GM21390 (cell line): ENCODE measurements at regions not wholly inside any gene's neighbourhood (a gene's known extent, or its start where the extent isn't known, plus 50 kb on each side); places are given as distances from the start of the nearest gene placed in this dataset.
"Not testable (repeated sequence)": the region's sequence is repeated elsewhere in the genome, so short reads cannot be mapped to it uniquely, and the experiment has no call there.

ENCODE experiments used
- ATAC-seq: cut with Tn5 transposase; IDR thresholded peaks from one replicate; pipeline ENCODE4 v1.9.1; 2021; ENCODE audit not compliant: unreplicated experiment

DNA sequence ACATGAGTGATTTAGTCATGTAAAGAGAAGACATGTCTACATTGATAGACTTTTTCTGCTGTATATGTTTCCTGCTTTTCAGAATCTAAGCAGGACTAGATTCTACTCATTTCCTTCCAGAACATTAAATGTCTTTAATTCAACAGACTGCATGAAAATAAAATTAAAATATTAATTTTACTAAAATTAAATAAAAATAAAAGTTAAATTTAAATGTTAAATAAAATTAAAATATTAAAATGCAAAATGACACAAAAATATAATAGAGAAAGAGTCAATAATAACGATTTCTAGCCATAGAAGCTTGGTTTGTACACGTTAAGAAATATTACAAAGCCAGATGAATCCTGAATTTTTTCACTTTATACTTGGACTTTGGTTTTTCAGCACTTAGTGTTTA is 552.8 kb upstream of the NR5A2 start:
- ATAC-seq = no peak

DNA sequence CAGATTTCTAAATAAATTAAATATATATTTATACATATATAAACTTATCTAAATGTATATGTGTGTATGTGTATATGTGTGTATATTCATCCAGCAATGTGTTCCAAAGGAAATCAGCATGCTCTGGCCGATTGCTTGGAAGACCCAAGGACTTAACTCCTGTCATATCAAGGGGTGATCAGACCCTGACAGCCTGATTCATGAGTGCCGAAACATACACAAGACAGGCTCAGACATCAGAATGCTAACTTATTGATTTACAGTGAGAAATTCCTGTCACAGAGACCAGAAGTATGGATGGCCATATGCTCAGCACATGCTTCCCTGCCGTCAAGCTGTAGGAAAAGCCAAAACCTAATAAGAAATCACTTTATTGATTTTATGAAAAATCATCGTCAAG is 545.1 kb upstream of the NR5A2 start:
- ATAC-seq = no peak

DNA sequence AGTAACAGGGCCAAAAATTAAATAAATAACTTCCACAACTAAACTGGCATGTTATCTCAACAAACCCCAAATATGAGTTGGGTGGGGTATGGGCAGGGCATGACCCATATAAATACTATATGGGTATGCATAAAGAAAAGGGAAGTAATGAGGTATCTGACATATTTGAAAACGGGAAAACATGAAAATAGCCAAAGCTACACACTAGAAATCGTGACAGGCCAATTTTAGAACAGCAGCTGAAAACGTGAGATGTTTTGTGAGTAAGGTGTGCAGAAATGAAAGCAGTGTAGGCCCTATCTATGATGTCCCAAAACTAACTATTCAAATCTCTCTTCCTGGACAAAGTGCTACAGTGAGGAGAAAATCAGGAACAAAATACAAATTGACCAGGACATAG is 537.9 kb upstream of the NR5A2 start:
- peak; percentile 60 for ATAC-seq

DNA sequence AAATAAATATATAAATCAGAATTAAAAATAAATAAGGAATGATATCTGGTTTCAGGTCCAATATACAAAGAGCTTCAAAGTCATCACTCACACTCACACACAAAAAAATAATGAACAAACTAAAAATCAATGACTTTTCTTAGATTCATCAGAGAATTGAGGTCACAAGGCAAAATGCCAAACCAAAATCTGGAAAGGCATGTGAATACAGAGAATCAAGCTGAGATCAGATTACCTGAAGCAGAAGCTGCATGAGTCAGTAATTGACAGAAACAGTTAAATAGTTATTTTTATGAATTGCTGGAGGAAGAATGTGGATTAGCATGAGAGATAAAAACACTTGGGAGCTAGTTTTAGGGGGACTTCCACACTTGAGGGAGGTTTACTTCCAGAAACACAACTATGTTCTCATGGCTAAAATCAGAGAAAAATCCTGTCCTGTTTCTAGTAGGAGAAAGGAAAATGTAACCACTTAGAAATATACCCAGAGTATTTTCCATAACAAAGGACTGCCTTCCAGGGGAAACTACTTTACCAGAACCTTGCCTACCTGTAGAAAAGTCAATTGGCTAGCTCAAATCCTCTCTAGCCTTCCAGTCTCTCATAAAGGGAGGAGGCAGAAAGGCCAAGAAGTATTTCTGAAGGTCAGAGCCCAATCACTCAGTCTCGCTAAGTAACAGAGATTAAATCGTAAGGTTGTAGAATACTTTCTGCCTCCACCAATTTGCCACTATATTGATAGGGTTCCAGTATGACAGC is 536.6 kb upstream of the NR5A2 start:
- ATAC-seq = no peak

DNA sequence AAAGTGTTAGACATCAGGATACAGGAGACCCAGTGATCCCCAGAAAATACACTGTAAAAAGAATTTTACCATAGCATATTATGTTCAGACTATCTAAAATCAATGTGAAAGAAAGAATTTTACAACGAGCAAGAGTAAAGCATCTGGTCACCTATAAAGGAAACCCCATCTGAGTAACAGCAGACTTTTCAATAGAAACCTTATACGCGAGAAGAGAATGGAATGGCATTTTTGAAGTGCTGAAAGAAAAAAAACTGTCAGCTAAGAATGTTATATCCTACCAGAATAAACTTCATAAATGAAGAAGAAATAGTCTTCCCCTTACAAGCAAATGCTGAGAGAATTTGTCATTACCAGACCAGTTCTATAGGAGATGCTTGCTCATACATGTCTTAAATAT is 532.1 kb upstream of the NR5A2 start:
- ATAC-seq = no peak

DNA sequence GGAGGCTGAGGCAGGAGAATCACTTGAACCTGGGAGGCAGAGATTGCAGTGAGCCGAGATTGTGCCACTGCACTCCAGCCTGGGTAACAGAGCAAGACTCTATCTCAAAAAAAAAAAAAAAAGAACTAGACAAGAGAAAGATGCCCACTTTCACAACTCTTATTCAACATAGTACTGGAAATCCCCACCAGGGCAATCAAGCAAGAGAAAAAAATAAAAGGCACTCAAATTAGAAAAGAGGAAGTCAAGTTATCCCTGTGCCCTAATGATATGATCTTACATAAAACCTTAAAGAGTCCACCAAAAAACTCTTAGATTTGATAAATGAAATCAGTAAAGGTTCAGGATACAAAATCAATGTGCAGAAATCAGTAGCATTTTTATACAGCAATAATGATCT is 528.7 kb upstream of the NR5A2 start:
- ATAC-seq = not testable (repeated sequence)

DNA sequence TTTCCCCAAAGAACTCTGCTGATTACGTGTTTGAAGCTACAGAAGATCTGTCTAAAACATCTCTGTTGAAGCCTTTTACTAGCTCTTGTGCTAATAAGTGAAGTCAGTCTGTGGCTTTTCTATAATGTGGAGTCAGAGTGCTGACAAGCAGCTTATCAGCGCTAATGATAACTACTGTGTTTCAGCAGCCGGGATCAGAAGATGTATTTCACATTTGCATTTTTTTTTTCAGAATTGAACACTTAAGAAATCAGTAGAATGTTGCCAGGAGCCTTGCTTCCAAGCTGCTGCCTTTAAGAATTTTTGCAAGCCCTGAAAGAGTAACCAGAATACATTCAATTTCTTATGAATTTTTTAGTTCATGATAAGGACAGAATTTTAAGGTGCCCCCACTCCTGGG is 519.4 kb upstream of the NR5A2 start:
- ATAC-seq = no peak

DNA sequence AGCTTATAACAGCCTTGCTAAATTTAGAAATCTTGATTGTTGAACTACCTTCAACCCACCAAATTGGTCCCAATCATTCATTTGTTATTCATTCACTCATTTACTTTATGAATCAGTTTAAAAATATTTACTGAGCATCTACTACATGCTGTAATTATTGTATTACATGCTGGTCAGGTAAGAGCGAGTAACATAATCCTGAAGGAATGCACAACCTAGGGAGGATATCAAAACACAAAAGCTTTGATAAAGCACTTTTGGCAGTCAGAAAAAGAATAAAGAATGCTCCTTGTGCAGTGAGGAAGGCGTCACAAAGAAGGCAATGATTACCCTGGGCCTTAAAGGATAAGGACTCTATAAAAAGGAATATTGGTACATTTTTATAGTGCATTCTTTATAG is 518.9 kb upstream of the NR5A2 start:
- no peak for ATAC-seq

DNA sequence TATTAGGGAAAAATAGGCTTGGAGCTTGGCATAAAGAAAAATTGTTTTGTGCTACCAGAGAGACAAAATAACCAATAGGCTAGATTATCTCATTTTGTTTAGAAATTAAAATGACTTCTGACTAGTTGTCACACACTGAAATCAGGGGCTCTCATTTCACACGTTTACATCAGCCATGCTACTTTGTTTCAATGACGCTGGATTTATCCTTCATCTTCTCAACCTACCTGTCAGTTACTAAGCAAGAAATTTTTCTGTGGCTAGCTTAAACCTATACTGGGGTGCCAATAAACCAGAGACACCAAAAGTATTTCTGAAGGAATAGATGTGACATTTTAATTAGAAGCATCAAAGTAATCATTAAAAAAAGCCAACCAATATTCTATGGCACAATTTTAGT is 518.1 kb upstream of the NR5A2 start:
- no peak for ATAC-seq

DNA sequence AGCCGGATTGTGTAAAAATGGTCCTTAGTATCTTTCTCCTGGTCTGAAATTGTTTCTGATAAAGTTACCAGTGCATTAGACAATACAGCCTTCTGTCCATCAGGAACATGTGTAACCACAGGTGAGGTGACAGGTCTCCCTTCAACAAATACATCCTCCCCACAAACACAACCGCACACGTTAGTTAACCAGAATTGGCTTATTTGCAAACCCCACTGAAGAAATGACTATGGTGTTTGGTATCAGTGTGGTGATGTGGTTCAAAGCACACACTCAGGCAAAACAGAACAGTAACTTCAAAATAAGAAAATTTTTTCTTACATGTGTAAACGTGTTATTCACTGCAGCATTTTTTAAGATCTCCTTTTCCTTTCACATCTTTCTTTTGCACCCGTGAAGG is 517.2 kb upstream of the NR5A2 start:
- ATAC-seq = peak; percentile 80

DNA sequence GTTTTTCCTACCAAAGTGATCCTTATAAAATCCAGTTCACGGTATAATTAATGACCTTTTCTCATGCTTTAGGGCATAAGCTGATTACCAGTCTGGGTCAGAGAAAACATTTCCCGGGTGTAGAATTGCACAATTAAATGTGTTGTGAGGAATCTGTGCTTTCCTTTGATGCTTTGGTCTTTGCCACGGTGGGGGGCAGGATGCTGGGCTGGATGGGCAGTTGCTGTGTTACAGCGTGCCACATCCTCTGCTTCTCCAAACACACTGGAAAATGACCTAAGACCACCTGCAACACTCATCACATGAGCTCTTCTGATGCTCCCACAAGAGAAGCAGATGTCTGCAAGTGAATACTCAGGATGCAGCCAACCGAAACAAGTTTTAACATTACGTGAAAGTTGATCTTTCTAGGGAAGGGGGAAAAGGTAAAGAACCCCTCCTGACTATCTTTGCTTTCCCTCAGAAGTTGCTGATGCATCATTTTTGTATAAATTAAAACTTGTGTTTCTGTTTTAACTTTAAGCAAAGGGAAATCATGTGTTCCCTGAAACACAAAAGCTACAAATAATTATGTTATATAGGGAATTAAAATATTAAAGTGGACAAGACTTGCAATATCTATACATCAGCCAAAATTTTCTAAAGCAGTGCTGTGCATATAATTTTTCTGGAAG is 515.3 kb upstream of the NR5A2 start:
- no peak for ATAC-seq

DNA sequence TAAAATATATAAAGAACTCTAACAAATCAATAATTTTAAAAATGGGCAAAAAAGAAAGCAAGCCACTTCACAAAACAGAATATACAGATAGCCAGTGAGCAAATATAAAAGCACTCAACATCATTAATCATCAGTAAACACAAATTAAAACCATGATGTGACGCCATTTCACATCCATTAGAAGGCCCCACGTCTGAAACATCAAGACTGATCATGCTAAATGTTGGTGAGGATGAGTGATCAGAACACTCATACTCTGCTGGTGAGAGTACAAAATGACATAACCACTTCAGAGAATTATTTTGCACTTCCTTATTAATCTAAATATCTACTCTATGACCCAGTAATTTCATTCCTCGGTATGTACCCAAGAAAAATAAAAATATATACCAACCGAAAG is 512.2 kb upstream of the NR5A2 start:
- ATAC-seq = no peak

DNA sequence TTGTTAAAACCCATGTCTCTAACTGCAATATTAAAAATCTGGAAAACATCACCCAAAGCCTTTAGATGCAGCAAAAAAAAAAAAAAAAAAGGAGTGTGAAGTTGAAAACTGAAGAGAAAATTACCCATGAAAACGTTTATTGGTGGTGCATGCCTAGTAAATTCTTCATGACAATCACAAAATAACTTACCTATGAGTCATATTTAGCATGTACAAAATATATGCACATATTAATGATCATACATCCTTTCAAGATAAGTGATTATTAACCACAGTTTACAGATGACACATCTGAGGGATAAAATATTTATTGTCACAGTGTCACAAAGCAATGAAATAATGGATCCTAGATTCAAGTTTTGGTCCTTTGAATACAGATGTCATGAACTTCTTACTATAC is 505.2 kb upstream of the NR5A2 start:
- no peak for ATAC-seq

DNA sequence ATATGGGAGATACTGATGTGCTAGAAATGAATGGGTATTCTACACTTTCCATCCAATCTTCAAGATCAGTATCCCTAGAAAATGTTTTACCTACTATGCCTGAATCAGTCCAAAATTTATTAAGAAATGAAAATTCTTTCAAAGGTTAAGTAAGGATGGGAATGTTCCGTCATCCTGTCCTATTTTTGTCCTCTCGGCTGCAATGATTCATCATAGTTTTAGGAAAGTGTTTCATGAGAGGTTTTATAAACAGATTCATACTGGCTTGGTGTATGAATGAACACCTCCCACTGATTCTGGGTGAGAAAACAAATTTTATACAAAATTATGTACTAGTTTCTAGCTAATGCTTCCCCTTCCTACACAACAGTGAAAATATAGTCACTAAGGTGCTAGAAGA is 504.6 kb upstream of the NR5A2 start:
- ATAC-seq = no peak

DNA sequence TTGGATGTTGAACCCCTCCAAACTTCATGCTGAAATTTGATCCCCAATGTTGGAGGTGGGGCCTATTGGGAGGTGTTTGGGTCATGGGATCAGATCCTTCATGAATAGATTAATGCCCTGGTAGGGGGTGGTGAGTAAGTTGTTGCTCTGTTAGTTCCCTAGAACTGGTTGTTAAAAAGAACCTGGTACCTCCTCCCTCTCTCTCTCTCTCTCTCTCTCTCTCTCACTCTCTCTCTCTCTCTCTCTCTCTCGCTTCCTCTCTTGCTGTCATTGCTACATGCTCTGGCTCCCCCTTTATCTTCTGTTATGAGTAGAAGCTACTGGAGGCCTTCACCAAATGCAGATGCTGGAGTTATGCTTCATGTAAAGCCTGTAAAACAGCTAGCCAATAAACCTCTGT is 498.2 kb upstream of the NR5A2 start:
- ATAC-seq = no peak

DNA sequence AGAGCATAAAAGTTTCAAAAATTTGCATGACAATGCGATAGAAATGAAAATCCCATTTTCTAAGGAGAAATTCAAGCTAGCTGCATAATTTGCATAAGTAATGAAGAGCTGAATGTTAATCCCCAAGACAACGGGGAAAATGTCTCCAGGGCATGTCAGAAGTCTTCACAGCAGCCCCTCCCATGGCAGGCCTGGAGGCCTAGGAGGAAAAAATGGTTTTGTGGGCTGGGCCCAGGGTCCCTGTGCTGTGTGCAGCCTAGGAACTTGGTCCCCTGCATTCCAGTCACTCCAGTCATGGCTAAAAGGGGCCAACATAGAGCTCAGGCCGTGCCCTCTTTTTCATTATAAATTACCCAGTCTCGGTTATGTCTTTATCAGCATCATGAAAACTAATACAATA is 494.1 kb upstream of the NR5A2 start:
- not testable (repeated sequence) for ATAC-seq

DNA sequence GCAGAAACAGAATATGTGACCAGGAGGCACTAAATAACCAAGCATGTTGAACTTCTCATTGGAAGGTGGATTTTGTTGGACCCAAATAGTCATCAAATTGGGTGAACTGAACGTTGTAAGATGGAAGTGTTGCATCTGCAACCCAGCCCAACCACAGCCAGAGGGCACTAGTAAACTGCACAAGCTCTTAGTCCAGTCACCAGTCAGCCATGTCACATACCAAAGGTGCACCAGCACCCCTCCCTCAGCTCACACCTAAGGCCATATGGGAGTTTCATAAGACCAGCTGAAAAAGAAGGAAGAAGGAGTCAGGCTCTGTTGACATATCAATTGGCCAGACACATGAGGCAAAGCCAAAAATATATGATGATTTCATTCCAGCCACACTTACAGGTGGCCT is 481.7 kb upstream of the NR5A2 start:
- ATAC-seq = peak; percentile 33

DNA sequence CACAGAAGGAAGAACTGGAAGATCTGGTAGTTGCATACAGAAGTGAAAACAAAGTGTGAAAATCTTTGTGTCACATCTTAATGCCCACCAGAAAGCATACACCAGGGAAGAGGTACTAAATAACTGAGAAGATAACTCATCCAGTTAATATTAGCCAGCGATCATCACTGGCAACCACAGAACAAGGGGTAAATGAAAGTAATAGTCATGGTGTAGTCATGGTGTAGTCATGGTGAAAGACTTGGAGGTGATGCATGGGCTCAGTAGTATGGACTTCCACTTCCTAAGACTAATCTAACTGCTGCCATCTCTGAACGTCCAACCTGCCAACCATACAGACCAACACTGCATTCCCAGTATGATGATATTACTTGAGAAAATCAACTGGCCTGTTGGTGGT is 481.2 kb upstream of the NR5A2 start:
- peak; percentile 45 for ATAC-seq

DNA sequence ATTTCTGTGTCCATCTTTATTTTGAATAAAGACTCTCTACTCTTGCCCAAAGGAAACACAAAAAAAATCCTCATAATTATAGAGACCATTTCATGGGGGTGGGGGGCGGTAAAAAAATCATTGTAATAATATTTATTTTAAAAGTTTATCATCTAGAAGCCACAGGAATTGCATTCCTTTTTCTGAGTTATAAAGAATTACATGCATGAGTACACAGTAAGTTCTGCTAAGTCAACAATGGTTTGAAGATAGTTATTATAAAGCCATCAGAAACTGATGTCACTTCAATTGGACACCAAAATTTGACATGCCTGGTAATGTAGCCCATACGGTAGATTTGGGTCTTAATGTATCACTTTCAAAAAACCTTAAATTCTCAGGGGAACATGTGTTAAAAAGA is 478.1 kb upstream of the NR5A2 start:
- no peak for ATAC-seq

DNA sequence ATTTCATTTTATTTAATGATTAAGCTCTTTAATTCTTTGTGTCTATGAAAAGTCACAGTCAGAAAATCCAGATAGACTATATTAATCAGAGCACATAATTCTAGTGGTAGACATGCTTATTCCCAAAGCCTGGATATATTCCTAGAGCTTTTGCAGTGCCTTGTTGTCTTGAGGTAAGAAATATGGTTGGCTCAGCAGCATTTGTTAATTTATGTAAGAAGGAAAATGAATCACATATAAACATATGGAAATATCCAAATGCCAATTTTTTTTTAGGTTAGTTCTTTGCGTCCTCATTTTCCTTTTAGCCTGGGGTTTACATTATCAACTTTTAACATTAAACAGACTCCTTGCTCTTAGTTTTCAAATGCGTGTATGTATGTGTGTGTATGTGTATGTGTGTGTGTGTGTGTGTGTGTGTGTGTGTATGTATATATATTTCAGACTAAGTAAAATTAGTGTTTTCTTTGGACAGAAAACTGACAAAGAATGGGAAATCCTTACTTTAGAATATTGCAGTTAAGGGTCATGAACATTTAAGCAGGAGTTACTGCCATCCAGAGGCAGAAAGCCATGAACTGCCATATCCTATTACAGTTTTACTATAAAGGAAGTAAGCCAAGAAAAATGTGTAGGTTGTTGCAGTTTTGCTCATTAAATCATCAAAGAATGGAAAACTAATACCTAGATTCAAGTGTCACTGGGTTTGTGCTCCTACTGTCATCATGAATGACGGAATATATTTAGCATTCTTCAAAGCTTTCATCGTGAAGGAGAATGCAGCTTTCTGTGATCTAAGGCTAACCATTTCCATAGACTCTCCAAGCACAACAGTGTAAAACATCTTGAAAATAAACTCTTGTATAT is 477.1 kb upstream of the NR5A2 start:
- no peak for ATAC-seq

DNA sequence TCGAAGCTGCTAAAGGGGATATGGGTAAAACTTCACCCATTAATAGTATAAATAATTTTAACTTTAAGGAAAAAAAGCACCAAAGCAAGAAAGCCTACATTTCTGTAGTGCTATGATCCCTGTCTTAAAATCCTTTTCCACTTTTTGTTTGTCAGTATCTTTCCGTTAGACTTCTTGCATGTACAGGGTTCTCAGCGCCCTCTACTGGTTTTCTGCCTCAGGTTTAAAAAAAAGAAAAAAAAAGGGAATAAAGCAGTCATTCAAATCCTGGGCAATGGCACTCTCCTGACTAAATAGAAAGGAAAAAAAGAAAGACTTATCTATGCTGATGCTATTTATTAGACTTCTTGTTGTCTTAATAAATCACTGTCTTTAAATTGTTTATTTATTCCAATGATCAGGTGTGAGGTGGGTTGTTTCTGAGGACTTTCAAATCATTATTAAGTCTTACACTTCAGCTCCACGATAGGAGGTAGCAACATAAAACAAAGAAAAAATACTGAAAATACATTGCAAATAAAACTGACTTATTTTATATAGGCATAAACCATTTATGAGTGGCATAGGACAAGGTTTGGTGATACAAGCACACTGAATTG is 475.4 kb upstream of the NR5A2 start:
- ATAC-seq = no peak

DNA sequence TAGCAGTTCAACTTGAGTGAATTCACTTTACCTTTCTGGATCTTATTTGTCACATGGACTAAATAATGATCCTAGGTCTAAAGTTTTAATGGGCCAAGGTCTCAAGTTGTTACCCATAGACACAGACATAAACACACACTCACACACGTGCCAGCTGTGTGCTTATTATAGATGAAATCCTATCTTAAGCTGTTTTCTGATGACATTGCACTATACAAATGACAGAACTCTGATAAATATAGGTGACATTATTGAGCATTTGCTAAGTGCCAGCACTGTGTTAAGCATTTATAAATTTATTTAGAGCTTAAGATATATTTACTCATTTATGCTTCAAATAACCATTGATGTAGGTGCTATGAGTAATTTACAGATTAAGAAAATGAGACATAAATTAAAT is 474.4 kb upstream of the NR5A2 start:
- no peak for ATAC-seq
